ENCODE measurements at regions not wholly inside any gene's neighbourhood (a gene's known extent, or its start where the extent isn't known, plus 50 kb on each side); places are given as distances from the start of the nearest gene placed in this dataset.

DNA sequence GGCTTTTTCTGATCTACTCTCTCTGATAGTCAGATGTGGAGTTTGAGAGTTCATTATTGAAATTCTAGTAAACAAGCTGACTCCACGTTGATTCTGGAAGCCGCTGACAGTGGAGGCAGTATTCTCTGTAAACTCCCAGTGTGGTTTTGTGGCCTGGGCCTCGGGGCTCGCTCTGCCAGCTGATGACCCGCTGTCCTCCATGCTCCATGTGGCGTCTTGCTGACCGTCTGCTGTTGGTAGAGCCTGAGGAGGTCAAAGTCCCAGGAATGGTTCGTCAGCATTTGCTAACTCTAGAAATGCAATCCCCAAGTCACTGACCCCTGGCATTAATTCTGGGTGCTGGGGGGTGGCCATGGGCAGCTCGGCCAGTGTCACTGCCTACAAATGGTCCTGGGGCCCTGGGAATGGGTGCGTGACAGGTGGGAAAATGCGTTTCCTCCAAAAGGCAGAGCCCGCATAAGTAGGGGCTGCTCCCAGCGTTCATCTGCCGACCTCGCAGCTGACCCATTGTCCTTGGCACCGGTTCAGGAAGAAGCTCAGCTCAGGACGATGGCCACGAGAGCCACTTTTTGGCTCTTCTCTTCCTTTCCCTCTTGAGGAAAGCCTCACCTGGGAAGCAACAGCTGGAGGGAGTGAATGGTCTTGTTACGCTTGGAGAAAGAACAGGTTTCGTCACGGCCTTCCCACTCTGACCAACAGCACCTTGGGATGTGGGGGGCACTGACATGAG is 55.1 kb downstream of the MRPL36 start:
- SMC1A ChIA-PET (ENCODE audit: uncharacterized antibody, unreplicated experiment), result no interaction called here
- no peak overlapping the region for H3K9ac ChIP-seq (ENCODE audit: control insufficient read depth, insufficient read depth, low read length)
- in situ Hi-C loops (cut with MboI) (no loop called here), intact Hi-C loops (cut with micrococcal nuclease; ENCODE audit: unreplicated experiment) (no loop called here)
- no peak overlapping the region for H2AFZ ChIP-seq (ENCODE audit: control insufficient read depth, low read depth, low read length)
- no peaks in the 10 kb centered on the region for H3K79me2 ChIP-seq (ENCODE audit: control insufficient read depth, insufficient read depth, low read length)
- H3K36me3 ChIP-seq (ENCODE audit: control insufficient read depth in 2 of 2, insufficient read depth in 2 of 2, low read length in 1 of 2), result no peaks in the 10 kb centered on the region
- DNase-seq (ENCODE audit: low read depth, low spot score) (no peak), FAIRE-seq (no peak), ATAC-seq (no peak)
- CTCF ChIA-PET, result no interaction called here
- H3K4me1 ChIP-seq (ENCODE audit: control insufficient read depth, insufficient read depth, low read length), result no peaks in the 10 kb centered on the region
- RAD21 ChIA-PET (ENCODE audit: unreplicated experiment), result no interaction called here
- H3K27me3 ChIP-seq (replicated peaks in 1 of 2; ENCODE audit: control insufficient read depth in 2 of 2, insufficient read depth in 2 of 2, low read length in 1 of 2), result no peaks in the 10 kb centered on the region; a peak in 1 of 4 replicates
- H3K9me3 ChIP-seq (replicated peaks; ENCODE audit: control insufficient read depth, insufficient read depth, low read length), result peaks cover 2% of the 10 kb centered on the region; the same call in 1 of the 3 replicates
- 41% methylated on average over 21 of the region's 21 CpGs for WGBS (ENCODE audit: insufficient coverage, insufficient replicate concordance, low lambda C conversion rate, missing lambda C conversion rate)
- TF ChIP-seq, protein P1, sequence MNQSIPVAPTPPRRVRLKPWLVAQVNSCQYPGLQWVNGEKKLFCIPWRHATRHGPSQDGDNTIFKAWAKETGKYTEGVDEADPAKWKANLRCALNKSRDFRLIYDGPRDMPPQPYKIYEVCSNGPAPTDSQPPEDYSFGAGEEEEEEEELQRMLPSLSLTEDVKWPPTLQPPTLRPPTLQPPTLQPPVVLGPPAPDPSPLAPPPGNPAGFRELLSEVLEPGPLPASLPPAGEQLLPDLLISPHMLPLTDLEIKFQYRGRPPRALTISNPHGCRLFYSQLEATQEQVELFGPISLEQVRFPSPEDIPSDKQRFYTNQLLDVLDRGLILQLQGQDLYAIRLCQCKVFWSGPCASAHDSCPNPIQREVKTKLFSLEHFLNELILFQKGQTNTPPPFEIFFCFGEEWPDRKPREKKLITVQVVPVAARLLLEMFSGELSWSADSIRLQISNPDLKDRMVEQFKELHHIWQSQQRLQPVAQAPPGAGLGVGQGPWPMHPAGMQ (IDR thresholded peaks at IDR 0.05; ENCODE audit: borderline replicate concordance), result no peak
- no peak overlapping the region for H3K4me2 ChIP-seq (ENCODE audit: control insufficient read depth, insufficient read depth)
- POLR2A ChIA-PET, result no interaction called here
- no peaks in the 10 kb centered on the region for H4K20me1 ChIP-seq (ENCODE audit: control insufficient read depth, insufficient read depth)
- H3K4me3 ChIP-seq, result no peak overlapping the region
- no peak overlapping the region for H3K27ac ChIP-seq (ENCODE audit: control insufficient read depth, insufficient read depth)
- no TSS peak for BruUV-seq (replicated peaks)

DNA sequence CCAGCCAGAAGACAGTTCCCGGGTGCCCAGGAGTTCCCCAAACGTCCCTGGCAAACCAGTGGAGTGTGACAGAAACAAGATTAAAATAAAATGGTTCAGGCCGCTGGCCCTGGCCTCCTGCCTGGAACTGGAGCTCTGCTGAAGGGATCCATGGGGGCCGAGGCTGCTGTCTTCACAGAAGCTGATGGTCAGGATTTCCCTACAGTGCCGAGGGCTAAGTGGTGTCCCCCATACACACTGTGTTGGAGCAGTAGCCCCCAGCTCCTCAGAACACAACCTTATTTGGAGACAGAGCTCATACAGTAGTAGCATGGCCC is 55.9 kb downstream of the MRPL36 start:
- H3K79me2 ChIP-seq (ENCODE audit: control insufficient read depth, insufficient read depth, low read length), result no peaks in the 10 kb centered on the region
- no peak for FAIRE-seq
- no peak overlapping the region for H3K9ac ChIP-seq (ENCODE audit: control insufficient read depth, insufficient read depth, low read length)
- H3K27me3 ChIP-seq (replicated peaks in 1 of 2; ENCODE audit: control insufficient read depth in 2 of 2, insufficient read depth in 2 of 2, low read length in 1 of 2), result no peaks in the 10 kb centered on the region; a peak in 1 of 4 replicates
- no peaks in the 10 kb centered on the region for H4K20me1 ChIP-seq (ENCODE audit: control insufficient read depth, insufficient read depth)
- intact Hi-C loops (cut with micrococcal nuclease; ENCODE audit: unreplicated experiment) (no loop called here), in situ Hi-C loops (cut with MboI) (no loop called here)
- H3K4me1 ChIP-seq (ENCODE audit: control insufficient read depth, insufficient read depth, low read length), result no peaks in the 10 kb centered on the region
- TF ChIP-seq RAD51 (IDR thresholded peaks at IDR 0.05), result no peak
- TF ChIP-seq, protein P2, sequence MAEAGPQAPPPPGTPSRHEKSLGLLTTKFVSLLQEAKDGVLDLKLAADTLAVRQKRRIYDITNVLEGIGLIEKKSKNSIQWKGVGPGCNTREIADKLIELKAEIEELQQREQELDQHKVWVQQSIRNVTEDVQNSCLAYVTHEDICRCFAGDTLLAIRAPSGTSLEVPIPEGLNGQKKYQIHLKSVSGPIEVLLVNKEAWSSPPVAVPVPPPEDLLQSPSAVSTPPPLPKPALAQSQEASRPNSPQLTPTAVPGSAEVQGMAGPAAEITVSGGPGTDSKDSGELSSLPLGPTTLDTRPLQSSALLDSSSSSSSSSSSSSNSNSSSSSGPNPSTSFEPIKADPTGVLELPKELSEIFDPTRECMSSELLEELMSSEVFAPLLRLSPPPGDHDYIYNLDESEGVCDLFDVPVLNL (IDR thresholded peaks at IDR 0.05; ENCODE audit: low read depth, low read length), result no peak
- TF ChIP-seq SMAD1 (IDR thresholded peaks at IDR 0.05; ENCODE audit: low read depth, partially characterized antibody), result no peak
- no peak for TF ChIP-seq JUNB (IDR thresholded peaks at IDR 0.05)
- no peak for TF ChIP-seq NR2C1 (IDR thresholded peaks at IDR 0.05)
- no peak for TF ChIP-seq SPI1 (IDR thresholded peaks at IDR 0.05; ENCODE audit: borderline replicate concordance, insufficient read depth, low read depth, low read length)
- no peak for TF ChIP-seq DPF2 (IDR thresholded peaks at IDR 0.05)
- BruUV-seq (replicated peaks), result no TSS peak
- no peak for DNase-seq (ENCODE audit: low read depth, low spot score)
- no peak for ATAC-seq
- no peak overlapping the region for H2AFZ ChIP-seq (ENCODE audit: control insufficient read depth, low read depth, low read length)
- CTCF ChIA-PET, result no interaction called here
- SMC1A ChIA-PET (ENCODE audit: uncharacterized antibody, unreplicated experiment), result no interaction called here
- 17% methylated on average over 5 of the region's 5 CpGs for WGBS (ENCODE audit: insufficient coverage, insufficient replicate concordance, low lambda C conversion rate, missing lambda C conversion rate)
- peaks cover 2% of the 10 kb centered on the region; the same call in 1 of the 3 replicates for H3K9me3 ChIP-seq (replicated peaks; ENCODE audit: control insufficient read depth, insufficient read depth, low read length)
- no peak overlapping the region for H3K4me3 ChIP-seq
- no peak overlapping the region for H3K27ac ChIP-seq (ENCODE audit: control insufficient read depth, insufficient read depth)
- POLR2A ChIA-PET, result no interaction called here
- no peaks in the 10 kb centered on the region for H3K36me3 ChIP-seq (ENCODE audit: control insufficient read depth in 2 of 2, insufficient read depth in 2 of 2, low read length in 1 of 2)
- H3K4me2 ChIP-seq (ENCODE audit: control insufficient read depth, insufficient read depth), result no peak overlapping the region
- RAD21 ChIA-PET (ENCODE audit: unreplicated experiment), result no interaction called here

All from GM12878 (cell line).